ENCODE measurements at regions not wholly inside any gene's neighbourhood (a gene's known extent, or its start where the extent isn't known, plus 50 kb on each side); places are given as distances from the start of the nearest gene placed in this dataset.

GRCh38 chr9:74120470-74120869, 376.7 kb upstream of the RORB start:
- no peaks in the 10 kb centered on the region for H3K36me3 ChIP-seq (replicated peaks in 1 of 2; ENCODE audit: control insufficient read depth in 1 of 2, insufficient read depth in 2 of 2, low read length in 1 of 2)
- TF ChIP-seq CHD2 (IDR thresholded peaks at IDR 0.05; ENCODE audit: low read length, partially characterized antibody) (no peak), JUND (IDR thresholded peaks at IDR 0.05) (no peak)
- H3K27ac ChIP-seq (ENCODE audit: low read depth in 2 of 2, low read length in 1 of 2) = no peak overlapping the region
- H3K9me3 ChIP-seq = no peaks in the 10 kb centered on the region
- H3K79me2 ChIP-seq (ENCODE audit: insufficient read depth) = no peaks in the 10 kb centered on the region
- ChIA-PET POLR2A (no interaction called here), CTCF (no interaction called here)
- H3F3A ChIP-seq (replicated peaks; ENCODE audit: insufficient read depth) = no peaks in the 10 kb centered on the region
- no peaks in the 10 kb centered on the region for H3K9me2 ChIP-seq
- no peak overlapping the region for H2AFZ ChIP-seq (ENCODE audit: low read depth)
- H3K4me3 ChIP-seq (ENCODE audit: low read depth in 2 of 2, low read length in 1 of 2) = no peak overlapping the region
- no peaks in the 10 kb centered on the region for H4K20me1 ChIP-seq (ENCODE audit: insufficient read depth)
- H3K4me1 ChIP-seq (ENCODE audit: control insufficient read depth in 1 of 2, insufficient read depth in 2 of 2, low read depth in 1 of 2, low read length in 1 of 2) = no peaks in the 10 kb centered on the region; a peak in 1 of 4 replicates
- H3K4me2 ChIP-seq = no peak overlapping the region
- 23% methylated on average over 4 of the region's 4 CpGs for WGBS (ENCODE audit: low lambda C conversion rate)
- H3K9ac ChIP-seq = no peak overlapping the region
- no peak for DNase-seq
- no peaks in the 10 kb centered on the region for H3K27me3 ChIP-seq (ENCODE audit: insufficient read depth)

GRCh38 chr9:74122216-74122615, 374.9 kb upstream of the RORB start:
- ChIA-PET POLR2A (no interaction called here), CTCF (interaction anchor here (0.6 kb wide), 1 partner anchor 170 kb away, joined by 3 read pairs; no protein-coding TSS in a partner anchor)
- Histone ChIP-seq H2AFZ (ENCODE audit: low read depth) (no peak overlapping the region), H3K9ac (no peak overlapping the region), H3K79me2 (ENCODE audit: insufficient read depth) (no peaks in the 10 kb centered on the region), H3K4me3 (ENCODE audit: low read depth in 2 of 2, low read length in 1 of 2) (no peak overlapping the region), H3K27me3 (ENCODE audit: insufficient read depth) (no peaks in the 10 kb centered on the region), H3K27ac (ENCODE audit: low read depth in 2 of 2, low read length in 1 of 2) (no peak overlapping the region), H3K9me3 (no peaks in the 10 kb centered on the region), H3K4me1 (ENCODE audit: control insufficient read depth in 1 of 2, insufficient read depth in 2 of 2, low read depth in 1 of 2, low read length in 1 of 2) (no peaks in the 10 kb centered on the region; a peak in 1 of 4 replicates), H3K36me3 (replicated peaks in 1 of 2; ENCODE audit: control insufficient read depth in 1 of 2, insufficient read depth in 2 of 2, low read length in 1 of 2) (no peaks in the 10 kb centered on the region), H3K9me2 (no peaks in the 10 kb centered on the region), H3K4me2 (no peak overlapping the region), H4K20me1 (ENCODE audit: insufficient read depth) (no peaks in the 10 kb centered on the region), H3F3A (replicated peaks; ENCODE audit: insufficient read depth) (no peaks in the 10 kb centered on the region)
- TF ChIP-seq FOXJ3 (CRISPR knock-in tag; IDR thresholded peaks at IDR 0.05) (no peak), GABPA (IDR thresholded peaks at IDR 0.05; ENCODE audit: low read depth) (no peak), CTCF (IDR thresholded peaks at IDR 0.05) (no peak)
- TF ChIP-seq, protein P1, sequence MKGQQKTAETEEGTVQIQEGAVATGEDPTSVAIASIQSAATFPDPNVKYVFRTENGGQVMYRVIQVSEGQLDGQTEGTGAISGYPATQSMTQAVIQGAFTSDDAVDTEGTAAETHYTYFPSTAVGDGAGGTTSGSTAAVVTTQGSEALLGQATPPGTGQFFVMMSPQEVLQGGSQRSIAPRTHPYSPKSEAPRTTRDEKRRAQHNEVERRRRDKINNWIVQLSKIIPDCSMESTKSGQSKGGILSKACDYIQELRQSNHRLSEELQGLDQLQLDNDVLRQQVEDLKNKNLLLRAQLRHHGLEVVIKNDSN (IDR thresholded peaks at IDR 0.05; ENCODE audit: borderline replicate concordance, low read depth) = no peak
- no peak for DNase-seq
- WGBS (ENCODE audit: low lambda C conversion rate) = 49% methylated on average over 2 of the region's 2 CpGs

DNA sequence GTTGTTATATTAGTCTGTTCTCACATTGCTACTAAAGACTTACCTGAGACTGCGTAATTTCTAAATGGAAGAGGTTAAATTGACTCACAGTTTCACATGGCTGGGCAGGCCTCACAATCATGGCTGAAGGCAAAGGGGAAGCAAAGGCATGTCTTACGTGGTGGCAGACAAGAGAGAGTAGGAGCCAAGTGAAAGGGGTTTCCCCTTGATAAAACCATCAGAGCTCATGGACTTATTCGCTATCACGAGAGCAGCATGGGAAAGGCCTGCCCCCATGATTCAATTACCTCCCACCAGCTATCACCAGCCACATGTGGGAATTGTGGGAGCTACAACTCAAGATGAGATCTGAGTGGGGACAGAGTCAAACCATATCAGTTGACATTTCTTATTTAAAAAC, 374.5 kb upstream of the RORB start:
- POLR2A ChIA-PET = no interaction called here
- H3K4me1 ChIP-seq (ENCODE audit: control insufficient read depth in 1 of 2, insufficient read depth in 2 of 2, low read depth in 1 of 2, low read length in 1 of 2) = no peaks in the 10 kb centered on the region; a peak in 1 of 4 replicates
- no peaks in the 10 kb centered on the region for H3K27me3 ChIP-seq (ENCODE audit: insufficient read depth)
- no peak overlapping the region for H3K4me2 ChIP-seq
- H3K9me3 ChIP-seq = no peaks in the 10 kb centered on the region
- no peak overlapping the region for H3K4me3 ChIP-seq (ENCODE audit: low read depth in 2 of 2, low read length in 1 of 2)
- H3K36me3 ChIP-seq (replicated peaks in 1 of 2; ENCODE audit: control insufficient read depth in 1 of 2, insufficient read depth in 2 of 2, low read length in 1 of 2) = no peaks in the 10 kb centered on the region
- H3F3A ChIP-seq (replicated peaks; ENCODE audit: insufficient read depth) = no peaks in the 10 kb centered on the region
- no peak overlapping the region for H2AFZ ChIP-seq (ENCODE audit: low read depth)
- no peaks in the 10 kb centered on the region for H4K20me1 ChIP-seq (ENCODE audit: insufficient read depth)
- H3K79me2 ChIP-seq (ENCODE audit: insufficient read depth) = no peaks in the 10 kb centered on the region
- H3K27ac ChIP-seq (ENCODE audit: low read depth in 2 of 2, low read length in 1 of 2) = no peak overlapping the region
- H3K9me2 ChIP-seq = no peaks in the 10 kb centered on the region
- WGBS (ENCODE audit: low lambda C conversion rate) = 46% methylated on average over 4 of the region's 4 CpGs
- no peak overlapping the region for H3K9ac ChIP-seq
- CTCF ChIA-PET = interaction anchor here (0.6 kb wide), 1 partner anchor 170 kb away, joined by 3 read pairs; no protein-coding TSS in a partner anchor
- no peak for DNase-seq
- TF ChIP-seq, protein P1 (IDR thresholded peaks at IDR 0.05; ENCODE audit: borderline replicate concordance, low read depth) = no peak
- TF ChIP-seq SIN3A (IDR thresholded peaks at IDR 0.05; ENCODE audit: borderline replicate concordance, low read depth, low read length) (no peak), USF2 (IDR thresholded peaks at IDR 0.05; ENCODE audit: borderline replicate concordance, low read depth, low read length) (no peak), TEAD4 (IDR thresholded peaks at IDR 0.05; ENCODE audit: borderline replicate concordance, insufficient read depth) (no peak), RCOR1 (IDR thresholded peaks at IDR 0.05; ENCODE audit: low read length) (no peak), EP300 (IDR thresholded peaks at IDR 0.05; ENCODE audit: borderline replicate concordance in 1 of 2, low read depth in 1 of 2, low read length in 1 of 2) (no peak)
- TF ChIP-seq, protein P2, sequence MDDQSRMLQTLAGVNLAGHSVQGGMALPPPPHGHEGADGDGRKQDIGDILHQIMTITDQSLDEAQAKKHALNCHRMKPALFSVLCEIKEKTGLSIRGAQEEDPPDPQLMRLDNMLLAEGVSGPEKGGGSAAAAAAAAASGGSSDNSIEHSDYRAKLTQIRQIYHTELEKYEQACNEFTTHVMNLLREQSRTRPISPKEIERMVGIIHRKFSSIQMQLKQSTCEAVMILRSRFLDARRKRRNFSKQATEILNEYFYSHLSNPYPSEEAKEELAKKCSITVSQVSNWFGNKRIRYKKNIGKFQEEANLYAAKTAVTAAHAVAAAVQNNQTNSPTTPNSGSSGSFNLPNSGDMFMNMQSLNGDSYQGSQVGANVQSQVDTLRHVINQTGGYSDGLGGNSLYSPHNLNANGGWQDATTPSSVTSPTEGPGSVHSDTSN (IDR thresholded peaks at IDR 0.05) = no peak

Data from SK-N-SH (cell line).